Breast epithelium (tissue), 4 donors: ENCODE measurements at regions not wholly inside any gene's neighbourhood (a gene's known extent, or its start where the extent isn't known, plus 50 kb on each side); places are given as distances from the start of the nearest gene placed in this dataset.

Source experiments
- DNase-seq, 2 donors: peaks; one replicate each; pipeline ENCODE4 v3.0.0-alpha.2; 2019; ENCODE audit warnings: low spot score in 2 of 2
- H3K27ac ChIP-seq, 2 donors: fragments of 200-600 bp; sonication (generic) in 1 of 2; one replicate each; pipeline ENCODE4 v1.5.1; 2016 to 2019; ENCODE audit warnings: mild to moderate bottlenecking in 1 of 2
- H3K27me3 ChIP-seq, 2 donors: fragments of 200-600 bp; sonication (generic) in 1 of 2; one replicate each; pipeline versions ENCODE4 v1.5.1 to v1.6.0; 2017 to 2019; ENCODE audit warnings: control low read depth in 1 of 2, mild to moderate bottlenecking in 1 of 2
- H3K36me3 ChIP-seq: fragments of 200-600 bp; one replicate; pipeline ENCODE4 v1.5.1; 2019
- H3K4me1 ChIP-seq, 2 donors: fragments of 200-600 bp; sonication (generic); one replicate each; pipeline ENCODE4 v1.5.1; 2016 to 2019; ENCODE audit warnings: control low read depth in 1 of 2
- H3K4me3 ChIP-seq, 3 donors: fragments of 200-600 bp; sonication (generic); 1 replicate in 2 of 3; 2 replicates in 1 of 3; pipeline ENCODE4 v1.5.1; 2016 to 2019; ENCODE audit warnings: mild to moderate bottlenecking in 3 of 3, moderate library complexity in 2 of 3
- H3K9me3 ChIP-seq, 2 donors: fragments of 200-600 bp; sonication (generic) in 1 of 2; one replicate each; pipeline ENCODE4 v1.5.1; 2016 to 2019; ENCODE audit warnings: control low read depth in 1 of 2
- CTCF ChIP-seq, 3 donors: fragments of 450-650 bp; IDR thresholded peaks; one replicate each; pipeline ENCODE4 v1.5.1; 2016 to 2017; ENCODE audit warnings: antibody characterized with exemption in 3 of 3, mild to moderate bottlenecking in 3 of 3, moderate library complexity in 3 of 3
- POLR2A ChIP-seq: fragments of 450-650 bp; IDR thresholded peaks from one replicate; pipeline ENCODE4 v1.6.1; 2016; ENCODE audit warnings: antibody characterized with exemption, mild to moderate bottlenecking, moderate library complexity
- POLR2AphosphoS5 ChIP-seq, 3 donors: sonication (generic); formaldehyde crosslinking; IDR thresholded peaks; one replicate each; pipeline ENCODE4 v1.6.1; 2017; ENCODE audit warnings: antibody characterized with exemption in 3 of 3
- intact Hi-C: fragments of 100-400 bp; cut with DNase I; formaldehyde crosslinking; loops from one replicate; pipeline ENCODE4 v1.15.1; 2023; ENCODE audit warnings: low total_unique reads

- Histone ChIP-seq H3K27me3 (no peaks in the 10 kb centered on the region), H3K4me3 (no peak overlapping the region), H3K9me3 (no peaks in the 10 kb centered on the region), H3K27ac (no peak overlapping the region), H3K4me1 (no peaks in the 10 kb centered on the region), H3K36me3 (no peaks in the 10 kb centered on the region)
- DNase-seq, result no peak
- intact Hi-C loops, result no loop called here
- TF ChIP-seq POLR2AphosphoS5 (IDR thresholded peaks at IDR 0.05) (no peak), POLR2A (no peak), CTCF (IDR thresholded peaks at IDR 0.05) (no peak)
These were observed 564.5 kb downstream of the PDCD6IP start for GRCh38 chr3:34362910-34363309.

GRCh38 chr3:34363881-34364280 lies 565.5 kb downstream of the PDCD6IP start:
- no peaks in the 10 kb centered on the region for H3K36me3 ChIP-seq
- H3K9me3 ChIP-seq, result no peaks in the 10 kb centered on the region
- no peak for TF ChIP-seq CTCF (IDR thresholded peaks at IDR 0.05)
- no peak for TF ChIP-seq POLR2A
- no peak for TF ChIP-seq POLR2AphosphoS5 (IDR thresholded peaks at IDR 0.05)
- no peak for DNase-seq
- no peak overlapping the region for H3K4me3 ChIP-seq
- intact Hi-C loops, result no loop called here
- H3K27me3 ChIP-seq, result no peaks in the 10 kb centered on the region
- H3K4me1 ChIP-seq, result no peaks in the 10 kb centered on the region
- no peak overlapping the region for H3K27ac ChIP-seq

- Histone ChIP-seq H3K27ac (no peak overlapping the region), H3K4me1 (no peaks in the 10 kb centered on the region), H3K9me3 (no peaks in the 10 kb centered on the region), H3K36me3 (no peaks in the 10 kb centered on the region), H3K4me3 (no peak overlapping the region), H3K27me3 (no peaks in the 10 kb centered on the region)
- TF ChIP-seq POLR2AphosphoS5 (IDR thresholded peaks at IDR 0.05) (no peak), POLR2A (no peak), CTCF (IDR thresholded peaks at IDR 0.05) (no peak)
- DNase-seq, result no peak
- intact Hi-C loops, result no loop called here
These were observed 565.9 kb downstream of the PDCD6IP start for GRCh38 chr3:34364335-34364734.

GRCh38 chr3:34365231-34365630 lies 566.8 kb downstream of the PDCD6IP start:
- Histone ChIP-seq H3K4me1 (no peaks in the 10 kb centered on the region), H3K27me3 (no peaks in the 10 kb centered on the region), H3K9me3 (no peaks in the 10 kb centered on the region), H3K4me3 (no peak overlapping the region), H3K36me3 (no peaks in the 10 kb centered on the region), H3K27ac (no peak overlapping the region)
- intact Hi-C loops, result no loop called here
- no peak for DNase-seq
- TF ChIP-seq POLR2A (no peak), CTCF (IDR thresholded peaks at IDR 0.05) (no peak), POLR2AphosphoS5 (IDR thresholded peaks at IDR 0.05) (no peak)

GRCh38 chr3:34365771-34366170 lies 567.3 kb downstream of the PDCD6IP start:
- intact Hi-C loops, result no loop called here
- no peaks in the 10 kb centered on the region for H3K36me3 ChIP-seq
- no peak overlapping the region for H3K4me3 ChIP-seq
- H3K4me1 ChIP-seq, result no peaks in the 10 kb centered on the region
- no peaks in the 10 kb centered on the region for H3K9me3 ChIP-seq
- no peak for DNase-seq
- H3K27me3 ChIP-seq, result no peaks in the 10 kb centered on the region
- H3K27ac ChIP-seq, result no peak overlapping the region
- TF ChIP-seq POLR2AphosphoS5 (IDR thresholded peaks at IDR 0.05) (no peak), POLR2A (no peak), CTCF (IDR thresholded peaks at IDR 0.05) (no peak)
